GM10266 (cell line): ENCODE measurements at regions not wholly inside any gene's neighbourhood (a gene's known extent, or its start where the extent isn't known, plus 50 kb on each side); places are given as distances from the start of the nearest gene placed in this dataset.

Experiments
- DNase-seq: peaks from one replicate; pipeline ENCODE4 v3.0.0; 2012; ENCODE audit errors: extremely low spot score
- TF ChIP-seq, protein P1 (sequence below): IDR thresholded peaks from 2 replicates; pipeline ENCODE4 v1.5.1; 2012; ENCODE audit warnings: mild to moderate bottlenecking, low read depth; ENCODE audit not compliant: control insufficient read depth, insufficient read depth; ENCODE audit errors: missing control alignments

- no peak for DNase-seq
- TF ChIP-seq, protein P1, sequence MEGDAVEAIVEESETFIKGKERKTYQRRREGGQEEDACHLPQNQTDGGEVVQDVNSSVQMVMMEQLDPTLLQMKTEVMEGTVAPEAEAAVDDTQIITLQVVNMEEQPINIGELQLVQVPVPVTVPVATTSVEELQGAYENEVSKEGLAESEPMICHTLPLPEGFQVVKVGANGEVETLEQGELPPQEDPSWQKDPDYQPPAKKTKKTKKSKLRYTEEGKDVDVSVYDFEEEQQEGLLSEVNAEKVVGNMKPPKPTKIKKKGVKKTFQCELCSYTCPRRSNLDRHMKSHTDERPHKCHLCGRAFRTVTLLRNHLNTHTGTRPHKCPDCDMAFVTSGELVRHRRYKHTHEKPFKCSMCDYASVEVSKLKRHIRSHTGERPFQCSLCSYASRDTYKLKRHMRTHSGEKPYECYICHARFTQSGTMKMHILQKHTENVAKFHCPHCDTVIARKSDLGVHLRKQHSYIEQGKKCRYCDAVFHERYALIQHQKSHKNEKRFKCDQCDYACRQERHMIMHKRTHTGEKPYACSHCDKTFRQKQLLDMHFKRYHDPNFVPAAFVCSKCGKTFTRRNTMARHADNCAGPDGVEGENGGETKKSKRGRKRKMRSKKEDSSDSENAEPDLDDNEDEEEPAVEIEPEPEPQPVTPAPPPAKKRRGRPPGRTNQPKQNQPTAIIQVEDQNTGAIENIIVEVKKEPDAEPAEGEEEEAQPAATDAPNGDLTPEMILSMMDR: no peak
Measured at GRCh38 chr6:43861212-43861894, 91.3 kb downstream of the VEGFA start.

DNA sequence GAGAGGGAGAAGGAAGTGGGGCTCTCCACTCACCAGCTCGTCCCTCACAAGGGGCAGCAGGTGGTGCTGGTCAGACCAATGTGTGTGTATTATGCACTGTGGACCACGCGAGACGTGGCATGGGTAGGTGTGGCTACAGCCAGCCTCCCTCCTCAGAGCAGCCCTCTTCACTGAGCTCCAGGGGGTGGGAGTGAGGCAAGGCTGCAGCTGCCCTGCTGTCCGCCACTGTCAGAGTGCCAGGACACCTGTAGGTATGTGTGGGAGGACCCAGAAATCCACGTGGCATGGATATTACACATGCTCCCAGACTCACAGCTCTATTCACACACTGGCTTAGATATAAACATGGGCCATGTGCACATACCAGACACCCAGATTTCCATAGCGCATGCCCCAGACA lies 90.3 kb downstream of the VEGFA start:
- DNase-seq: no peak
- TF ChIP-seq, protein P1: no peak

GRCh38 chr6:43859213-43859612 lies 89.2 kb downstream of the VEGFA start:
- TF ChIP-seq, protein P1: no peak
- no peak for DNase-seq

GRCh38 chr6:43858161-43859153 lies 88.4 kb downstream of the VEGFA start:
- TF ChIP-seq, protein P1: no peak

GRCh38 chr6:43856005-43856765 lies 86.2 kb downstream of the VEGFA start:
- DNase-seq: no peak
- TF ChIP-seq, protein P1: peak; percentile 31

More at GRCh38 chr6:43858161-43859153, 88.4 kb downstream of the VEGFA start:
- DNase-seq: no peak

GRCh38 chr6:43855247-43855646 lies 85.2 kb downstream of the VEGFA start:
- TF ChIP-seq, protein P1: no peak
- peak; percentile 24 for DNase-seq
